Adipocyte (in vitro differentiated cells): ENCODE measurements at regions not wholly inside any gene's neighbourhood (a gene's known extent, or its start where the extent isn't known, plus 50 kb on each side); places are given as distances from the start of the nearest gene placed in this dataset.
A peak's percentile ranks its signal among the peaks of the same experiment; 100 is the strongest.

Experiments used
- DNase-seq: peaks from one replicate; pipeline ENCODE4 v3.0.0-alpha.2; 2015; ENCODE audit warnings: low read depth
- H3K27me3 ChIP-seq: replicated peaks from 2 replicates; pipeline ENCODE4 v1.7.0; 2013; ENCODE audit warnings: mild to moderate bottlenecking, low read length, moderate library complexity; ENCODE audit not compliant: control insufficient read depth, insufficient read depth
- H3K36me3 ChIP-seq: 2 replicates; pipeline ENCODE4 v1.7.0; 2013; ENCODE audit warnings: low read length, mild to moderate bottlenecking, moderate library complexity; ENCODE audit not compliant: control insufficient read depth, insufficient read depth, severe bottlenecking
- H3K4me1 ChIP-seq: 2 replicates; pipeline ENCODE4 v1.7.0; 2013; ENCODE audit warnings: mild to moderate bottlenecking, low read length, moderate library complexity; ENCODE audit not compliant: control insufficient read depth, insufficient read depth
- H3K4me3 ChIP-seq: 2 replicates; pipeline ENCODE4 v1.7.0; 2013; ENCODE audit warnings: mild to moderate bottlenecking, low read length, moderate library complexity
- H3K9ac ChIP-seq: 2 replicates; pipeline ENCODE4 v1.7.0; 2013; ENCODE audit warnings: mild to moderate bottlenecking, low read length, moderate library complexity
- H3K9me3 ChIP-seq: 2 replicates; pipeline ENCODE4 v1.7.0; 2013; ENCODE audit warnings: mild to moderate bottlenecking, low read length, moderate library complexity; ENCODE audit not compliant: control insufficient read depth

DNA sequence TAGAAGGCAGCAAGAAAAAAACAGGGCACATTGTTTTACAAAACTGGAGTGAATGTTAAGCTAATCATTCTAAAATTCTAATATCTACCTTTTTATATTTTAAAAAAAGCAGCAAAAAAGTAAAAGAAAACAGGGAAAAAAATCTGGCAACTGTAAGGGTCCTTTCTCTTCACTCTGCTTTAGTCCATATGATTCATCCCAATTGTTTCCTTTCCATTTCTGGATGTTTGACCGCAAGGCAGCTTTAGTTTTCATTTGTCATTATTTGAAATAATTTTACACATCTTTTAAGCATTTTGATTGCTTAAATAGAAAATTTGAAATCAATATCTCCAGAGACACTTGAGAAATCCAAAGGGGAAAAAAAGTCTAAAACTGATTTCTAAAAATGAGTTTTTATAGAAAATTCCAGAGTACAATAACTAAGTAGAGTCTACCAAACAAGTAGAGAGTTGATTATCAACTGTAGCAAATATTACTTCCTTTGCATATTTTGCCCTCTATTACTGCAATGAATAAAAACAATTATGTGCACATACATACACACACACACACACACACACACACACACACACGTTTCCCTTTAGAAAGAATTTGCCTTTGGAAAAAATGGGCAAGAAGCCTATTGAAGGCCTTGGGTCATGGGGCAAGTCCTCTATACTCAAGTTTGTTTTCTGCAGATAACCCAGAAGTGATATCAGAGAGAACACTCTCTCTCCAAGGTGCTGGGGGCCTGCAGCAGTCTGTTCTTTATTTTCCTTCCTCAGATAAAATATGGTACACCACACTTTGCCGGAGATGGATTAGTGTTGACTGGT is 259.7 kb downstream of the HACE1 start:
- Histone ChIP-seq H3K4me1 (peaks cover 57% of the 10 kb centered on the region), H3K27me3 (no peaks in the 10 kb centered on the region), H3K9ac (peak overlapping the region; percentile 82), H3K36me3 (no peaks in the 10 kb centered on the region), H3K9me3 (no peaks in the 10 kb centered on the region), H3K4me3 (no peak overlapping the region)
- DNase-seq = no peak

DNA sequence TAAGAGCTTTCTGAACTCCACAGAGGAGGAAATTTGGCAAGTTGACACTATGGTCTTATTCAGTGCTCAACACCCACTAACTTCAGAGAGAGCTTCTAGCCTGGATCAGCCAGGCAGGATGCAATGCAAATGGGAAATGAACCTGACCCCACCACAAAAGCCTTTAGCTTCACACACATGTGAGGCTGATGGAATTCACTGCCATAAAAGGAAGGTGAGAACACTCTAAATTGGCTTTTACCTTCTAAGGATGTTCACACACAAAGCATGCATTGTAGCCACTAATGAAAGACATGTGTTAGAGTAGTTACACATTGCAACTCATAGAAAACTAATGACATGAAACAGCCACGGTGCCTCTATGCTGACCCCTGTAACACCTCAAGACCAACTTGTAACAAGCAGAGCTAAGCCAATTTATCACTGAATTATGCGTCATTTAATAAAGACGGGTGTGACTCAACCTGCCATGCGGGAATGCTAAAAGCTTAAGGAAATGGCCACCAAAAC is 262.1 kb downstream of the HACE1 start:
- Histone ChIP-seq H3K9ac (no peak overlapping the region), H3K27me3 (no peaks in the 10 kb centered on the region), H3K36me3 (no peaks in the 10 kb centered on the region), H3K4me1 (peaks cover 34% of the 10 kb centered on the region), H3K4me3 (no peak overlapping the region), H3K9me3 (no peaks in the 10 kb centered on the region)
- DNase-seq = no peak

DNA sequence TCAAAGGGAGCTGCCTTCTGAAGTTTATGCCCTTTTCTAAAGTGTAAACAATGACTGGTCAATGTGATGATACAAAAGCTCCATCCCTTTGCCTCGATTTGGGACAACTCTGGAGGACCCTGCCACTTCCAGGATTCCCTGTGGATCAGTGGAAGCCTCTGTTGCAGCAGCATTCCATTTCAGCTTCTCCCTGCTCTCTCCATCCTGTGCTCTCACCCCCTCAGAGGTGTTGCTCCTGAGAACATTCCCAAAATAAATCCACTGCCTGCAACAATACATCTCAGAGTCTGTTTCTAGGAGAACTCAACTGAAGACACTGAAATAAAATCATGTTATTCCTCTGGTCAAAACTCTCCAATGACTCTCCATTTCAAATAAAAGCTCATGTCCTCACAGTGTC is 263.6 kb downstream of the HACE1 start:
- no peak for DNase-seq
- Histone ChIP-seq H3K9ac (no peak overlapping the region), H3K27me3 (no peaks in the 10 kb centered on the region), H3K4me3 (no peak overlapping the region), H3K9me3 (no peaks in the 10 kb centered on the region), H3K4me1 (peaks cover 32% of the 10 kb centered on the region), H3K36me3 (no peaks in the 10 kb centered on the region)

DNA sequence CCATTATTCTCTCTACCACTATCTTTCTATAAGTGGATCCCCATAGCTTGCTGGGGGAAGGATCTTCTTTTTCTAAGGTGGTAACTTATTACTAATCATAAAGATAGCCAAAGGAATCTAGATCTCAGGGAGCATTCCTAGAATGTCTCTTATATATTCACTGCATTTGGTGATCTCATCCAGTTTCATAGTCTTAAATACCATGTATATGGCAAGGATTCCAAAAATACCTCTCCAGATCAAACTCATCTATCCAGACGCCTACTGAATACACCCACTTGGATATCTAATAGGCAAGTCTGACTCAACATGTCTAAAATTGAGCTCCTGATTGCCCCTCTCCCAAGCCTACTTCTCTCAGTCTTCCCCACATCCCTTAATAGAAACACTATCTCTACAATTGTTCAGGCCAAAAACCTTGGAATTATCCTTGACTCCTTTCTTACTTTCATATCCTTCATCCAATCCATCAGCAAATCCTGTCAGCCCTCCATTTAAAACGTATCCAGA is 264.4 kb downstream of the HACE1 start:
- Histone ChIP-seq H3K9me3 (no peaks in the 10 kb centered on the region), H3K36me3 (no peaks in the 10 kb centered on the region), H3K27me3 (no peaks in the 10 kb centered on the region), H3K4me1 (peaks cover 26% of the 10 kb centered on the region), H3K9ac (no peak overlapping the region), H3K4me3 (no peak overlapping the region)
- DNase-seq = no peak

DNA sequence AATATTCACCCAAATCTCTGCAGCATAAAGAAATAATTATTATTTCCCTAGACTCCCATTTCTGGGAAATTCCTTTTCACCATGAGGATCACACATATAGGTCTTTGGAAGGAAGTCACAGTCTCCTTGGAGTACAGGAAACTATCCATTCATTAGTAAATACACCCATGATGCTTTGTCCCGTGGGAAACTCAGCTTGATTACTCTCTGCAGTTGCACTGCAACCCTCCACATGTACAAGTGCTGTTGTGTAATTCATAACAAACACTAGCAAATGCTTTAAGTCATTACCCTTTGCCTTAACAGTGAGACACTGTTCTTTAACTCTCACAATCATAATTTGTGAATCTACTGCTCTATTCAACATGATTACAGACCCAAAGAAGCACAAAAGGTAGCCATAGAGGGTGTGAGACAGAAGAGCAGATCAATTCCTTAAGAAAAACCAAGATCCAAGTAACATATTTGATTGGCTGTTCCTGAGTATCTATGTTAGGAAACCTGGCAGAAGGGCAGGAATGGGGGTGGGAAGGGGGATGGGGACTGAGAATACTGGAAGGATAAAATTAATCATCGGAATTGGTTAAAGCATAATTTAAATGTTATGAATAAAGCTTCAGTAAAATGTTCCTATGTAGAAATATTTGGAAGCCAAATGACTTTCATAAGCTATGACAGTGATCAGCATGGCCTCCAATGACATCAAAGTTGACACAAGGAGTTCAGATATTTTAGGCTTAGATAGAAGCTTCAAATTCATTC is 268.0 kb downstream of the HACE1 start:
- H3K4me3 ChIP-seq = no peak overlapping the region
- peak; percentile 31 for DNase-seq
- peak overlapping the region; percentile 32 for H3K9ac ChIP-seq
- no peaks in the 10 kb centered on the region for H3K27me3 ChIP-seq
- H3K36me3 ChIP-seq = no peaks in the 10 kb centered on the region
- H3K9me3 ChIP-seq = no peaks in the 10 kb centered on the region
- H3K4me1 ChIP-seq = peaks cover 22% of the 10 kb centered on the region

DNA sequence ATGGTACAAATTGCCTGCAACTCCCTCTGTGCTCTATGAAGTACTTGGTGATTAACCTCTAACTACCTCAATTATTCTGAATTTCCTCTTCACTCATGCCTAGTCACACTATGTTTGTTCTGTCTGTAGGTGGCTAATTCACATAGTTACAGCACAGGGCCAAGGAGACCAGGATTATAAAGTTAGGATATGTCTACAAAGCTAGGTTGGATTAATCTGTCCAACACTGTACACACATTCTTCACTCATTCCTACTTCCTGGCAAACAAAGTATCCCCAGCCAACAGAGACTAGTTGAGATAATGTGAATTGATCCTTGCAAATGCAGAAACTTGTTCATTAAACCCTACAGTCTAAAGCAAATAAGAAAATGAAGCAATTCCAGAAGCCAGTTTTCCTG is 269.8 kb downstream of the HACE1 start:
- no peak overlapping the region for H3K9ac ChIP-seq
- H3K9me3 ChIP-seq = no peaks in the 10 kb centered on the region

DNA sequence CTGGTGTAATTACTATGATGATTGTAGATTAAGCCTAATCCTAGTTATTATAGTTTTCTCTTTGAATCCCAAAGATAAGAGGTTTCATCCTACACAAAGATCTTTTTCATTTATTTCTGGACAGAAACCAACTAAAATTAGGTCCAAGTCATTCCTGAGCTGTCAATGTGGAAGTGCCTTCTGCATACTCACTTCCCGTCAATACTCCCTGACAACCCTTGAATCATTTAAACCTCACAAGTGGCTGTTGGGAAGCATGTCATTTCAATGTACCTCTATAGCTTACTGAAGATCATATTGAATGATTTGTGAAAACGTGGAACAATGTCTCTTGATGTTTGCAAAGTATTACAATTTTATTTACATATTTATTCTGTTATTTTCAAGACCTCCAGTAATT is 274.1 kb downstream of the HACE1 start:
- no peak for DNase-seq
- H3K9me3 ChIP-seq = no peaks in the 10 kb centered on the region
- no peak overlapping the region for H3K9ac ChIP-seq
- H3K27me3 ChIP-seq = no peaks in the 10 kb centered on the region
- H3K4me1 ChIP-seq = peaks cover 11% of the 10 kb centered on the region
- no peak overlapping the region for H3K4me3 ChIP-seq
- no peaks in the 10 kb centered on the region for H3K36me3 ChIP-seq

More for the DNA sequence above, 269.8 kb downstream of the HACE1 start:
- H3K36me3 ChIP-seq = no peaks in the 10 kb centered on the region
- no peak for DNase-seq
- peaks cover 22% of the 10 kb centered on the region for H3K4me1 ChIP-seq
- no peak overlapping the region for H3K4me3 ChIP-seq
- H3K27me3 ChIP-seq = no peaks in the 10 kb centered on the region

DNA sequence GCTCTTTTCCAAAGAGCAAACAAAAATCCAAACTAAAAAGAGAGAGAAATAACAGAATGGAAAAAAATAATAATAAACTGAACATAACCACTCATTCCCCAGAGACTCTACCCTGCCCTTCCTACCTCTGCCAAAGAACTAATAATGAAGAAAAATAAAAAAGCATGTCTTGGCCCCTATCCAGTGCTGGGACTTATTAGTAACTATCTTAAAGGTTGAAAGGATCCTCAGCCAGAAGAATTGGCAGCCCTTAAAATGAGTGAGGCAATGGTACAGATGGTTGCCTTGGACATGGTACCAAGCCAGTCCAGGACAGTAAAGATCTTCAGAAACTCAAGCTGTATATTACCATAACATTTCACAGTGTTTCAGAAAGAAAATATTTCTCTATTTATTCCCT is 279.3 kb downstream of the HACE1 start:
- Histone ChIP-seq H3K36me3 (no peaks in the 10 kb centered on the region), H3K27me3 (no peaks in the 10 kb centered on the region), H3K9ac (peak overlapping the region; percentile 58), H3K9me3 (no peaks in the 10 kb centered on the region), H3K4me1 (peaks cover 21% of the 10 kb centered on the region), H3K4me3 (no peak overlapping the region)
- no peak for DNase-seq

DNA sequence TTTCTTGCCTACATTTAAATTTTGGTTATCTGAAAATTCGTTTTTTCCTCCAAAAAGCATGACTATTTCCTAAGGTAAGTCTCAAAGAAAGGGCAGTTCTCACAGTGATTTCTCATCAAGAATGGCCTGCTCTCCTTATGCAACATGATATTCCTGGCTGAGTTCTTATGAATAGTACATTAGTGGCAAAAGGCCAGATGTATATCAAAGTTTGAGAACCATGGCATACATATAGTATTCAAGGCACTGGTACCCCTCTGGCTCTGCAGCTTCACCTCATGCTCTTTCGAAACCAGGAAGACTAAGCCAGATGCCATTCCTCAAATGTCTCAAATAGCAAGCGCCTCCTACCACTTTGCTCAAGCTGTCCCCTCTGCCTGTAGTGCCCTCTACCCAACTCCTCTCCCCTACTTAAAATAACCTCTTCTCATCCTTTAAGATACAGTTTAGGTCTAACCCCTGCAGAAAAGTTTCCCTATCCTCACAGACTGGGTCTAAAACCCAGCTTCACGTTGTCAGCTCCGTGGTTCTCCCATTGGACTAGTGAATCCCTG is 280.3 kb downstream of the HACE1 start:
- Histone ChIP-seq H3K27me3 (no peaks in the 10 kb centered on the region), H3K9me3 (no peaks in the 10 kb centered on the region), H3K4me3 (no peak overlapping the region), H3K9ac (peak overlapping the region; percentile 58), H3K36me3 (no peaks in the 10 kb centered on the region), H3K4me1 (peaks cover 21% of the 10 kb centered on the region)
- DNase-seq = peak; percentile 42

DNA sequence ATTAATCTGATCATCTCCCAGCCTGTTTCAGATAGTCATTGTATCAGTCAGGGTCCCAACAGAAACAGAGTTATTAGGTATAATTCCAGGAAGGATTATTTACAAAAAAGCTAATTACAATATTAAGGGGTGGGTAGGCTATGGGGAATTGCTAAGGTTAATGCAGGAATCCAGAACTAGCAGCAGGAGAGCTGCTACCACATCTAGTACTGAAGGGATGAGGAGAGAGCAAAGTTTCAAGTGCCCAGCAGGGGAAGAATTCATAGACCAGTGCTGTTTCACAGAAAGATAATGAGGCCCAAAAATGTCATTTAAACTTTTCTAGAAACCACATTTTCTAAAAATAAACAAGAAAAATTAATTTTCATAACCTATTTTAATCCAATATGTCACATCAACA is 284.2 kb downstream of the HACE1 start:
- DNase-seq = no peak
- Histone ChIP-seq H3K4me3 (no peak overlapping the region), H3K36me3 (no peaks in the 10 kb centered on the region), H3K9ac (no peak overlapping the region), H3K4me1 (peaks cover 16% of the 10 kb centered on the region), H3K27me3 (no peaks in the 10 kb centered on the region), H3K9me3 (no peaks in the 10 kb centered on the region)

DNA sequence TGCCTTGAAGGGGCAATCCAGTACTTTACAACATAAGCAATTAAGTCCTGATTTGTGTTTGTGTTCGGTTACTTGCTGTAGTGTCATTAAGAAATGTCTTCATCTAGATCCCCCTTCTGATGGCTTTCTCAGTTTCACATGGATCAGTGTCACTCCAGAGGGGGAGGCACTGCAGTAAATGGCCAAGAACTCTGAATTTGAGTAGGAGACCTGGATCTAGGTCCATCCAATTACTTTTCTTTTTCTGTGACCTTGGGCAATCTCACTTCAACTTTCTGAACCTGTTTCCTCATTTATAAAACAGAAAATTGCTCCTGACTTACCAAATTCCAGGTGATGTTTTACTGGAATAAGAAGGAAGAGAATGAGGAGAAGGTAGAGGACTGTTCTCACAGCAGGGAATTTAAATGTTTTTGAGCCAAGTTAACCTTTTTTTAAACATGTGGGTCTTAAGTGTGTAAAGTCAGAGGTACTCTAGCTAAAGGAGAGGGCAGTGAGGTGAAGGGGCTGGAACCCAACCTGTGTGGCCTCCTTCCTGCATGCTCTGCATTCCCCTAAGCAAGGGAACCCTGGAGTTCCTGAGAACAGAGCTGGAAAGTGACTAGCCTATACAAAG is 285.5 kb downstream of the HACE1 start:
- Histone ChIP-seq H3K9me3 (no peaks in the 10 kb centered on the region), H3K4me1 (peaks cover 5% of the 10 kb centered on the region), H3K4me3 (no peak overlapping the region), H3K9ac (no peak overlapping the region), H3K36me3 (no peaks in the 10 kb centered on the region), H3K27me3 (no peaks in the 10 kb centered on the region)
- DNase-seq = no peak
